ENCODE measurements at regions not wholly inside any gene's neighbourhood (a gene's known extent, or its start where the extent isn't known, plus 50 kb on each side); places are given as distances from the start of the nearest gene placed in this dataset.

GRCh38 chr2:573025-573424 lies 104.2 kb downstream of the TMEM18 start:
- Histone ChIP-seq H3K27me3 (replicated peaks in 1 of 4; ENCODE audit: control insufficient read depth in 3 of 4, extremely low read depth in 1 of 4, insufficient read depth in 3 of 4, low read length in 3 of 4) (0 out of 7 replicates have a peak, but pooled peaks cover 0 to under 1% (median under 1%) of the 10 kb centered on the region in 4 experiments), H2AK5ac (ENCODE audit: low read depth, low read length) (no peak overlapping the region), H3K4me3 (ENCODE audit: extremely low read depth in 1 of 4, insufficient read depth in 2 of 4, low read depth in 3 of 4, low read length in 4 of 4) (no peak overlapping the region), H3K9ac (replicated peaks in 1 of 4; ENCODE audit: extremely low read depth in 1 of 4, low read depth in 3 of 4, low read length in 3 of 4) (no peak overlapping the region; a peak in 1 of 7 replicates), H3K79me2 (ENCODE audit: control insufficient read depth in 1 of 2, insufficient read depth in 2 of 2, low read length in 2 of 2) (no peaks in the 10 kb centered on the region), H2BK20ac (ENCODE audit: low read length) (no peak overlapping the region), H4K8ac (ENCODE audit: extremely low read depth, insufficient read depth, low read length) (no peak overlapping the region), H2BK15ac (ENCODE audit: low read length) (no peak overlapping the region), H2BK120ac (replicated peaks; ENCODE audit: low read depth, low read length) (no peak overlapping the region), H2BK5ac (ENCODE audit: low read depth, low read length) (no peak overlapping the region), H3K23ac (ENCODE audit: insufficient read length) (no peak overlapping the region), H3K27ac (ENCODE audit: low read depth, low read length) (no peak overlapping the region), H2BK12ac (ENCODE audit: low read depth, low read length) (no peak overlapping the region), H3K79me1 (ENCODE audit: low read depth, low read length) (no peaks in the 10 kb centered on the region), H3K4ac (replicated peaks; ENCODE audit: insufficient read length, low read depth, low read length) (no peak overlapping the region), H3K56ac (replicated peaks; ENCODE audit: insufficient read length, low read depth, low read length) (no peak overlapping the region), H3K14ac (ENCODE audit: insufficient read length) (no peak overlapping the region), H4K91ac (replicated peaks; ENCODE audit: insufficient read length, low read length) (no peak overlapping the region), H3K23me2 (ENCODE audit: low read depth, low read length) (no peaks in the 10 kb centered on the region), H3K36me3 (ENCODE audit: control insufficient read depth in 2 of 4, insufficient read depth in 4 of 4, low read length in 3 of 4) (no peaks in the 10 kb centered on the region), H4K5ac (ENCODE audit: insufficient read length, low read depth, low read length) (no peak overlapping the region), H2AFZ (ENCODE audit: low read length) (no peak overlapping the region), H4K20me1 (replicated peaks in 1 of 2; ENCODE audit: control insufficient read depth in 1 of 2, insufficient read depth in 2 of 2, low read length in 2 of 2) (no peaks in the 10 kb centered on the region), H3K9me3 (ENCODE audit: insufficient read depth in 2 of 2, low read depth in 1 of 2, low read length in 1 of 2) (peaks cover 0 to 8% of the 10 kb centered on the region in 2 experiments; a peak in 1 of 4 replicates), H3K4me2 (ENCODE audit: insufficient read depth in 1 of 2, low read depth in 2 of 2, low read length in 2 of 2) (no peak overlapping the region), H3K18ac (ENCODE audit: extremely low read depth, low read length) (no peak overlapping the region), H3K4me1 (replicated peaks in 1 of 4; ENCODE audit: control insufficient read depth in 3 of 4, insufficient read depth in 4 of 4, low read length in 3 of 4) (no peaks in the 10 kb centered on the region)
- TF ChIP-seq BRCA1 (IDR thresholded peaks at IDR 0.05; ENCODE audit: low read depth, low read length) (no peak), TEAD4 (IDR thresholded peaks at IDR 0.05; ENCODE audit: low read depth, low read length) (no peak), CHD2 (IDR thresholded peaks at IDR 0.05; ENCODE audit: low read length) (no peak), POLR2A (IDR thresholded peaks at IDR 0.05; ENCODE audit: control extremely low read depth in 1 of 2, low read depth in 2 of 2, low read length in 2 of 2) (no peak), FOSL1 (IDR thresholded peaks at IDR 0.05; ENCODE audit: insufficient read depth, low read depth, low read length) (no peak), TAF7 (optimal IDR thresholded peaks at IDR 0.05; ENCODE audit: borderline replicate concordance, low read depth, low read length) (no peak), RNF2 (IDR thresholded peaks at IDR 0.05; ENCODE audit: borderline replicate concordance, low read depth, low read length, missing control alignments, poor library complexity, severe bottlenecking) (no peak), MAFK (IDR thresholded peaks at IDR 0.05; ENCODE audit: low read depth, low read length) (no peak), SRF (IDR thresholded peaks at IDR 0.05; ENCODE audit: low read depth, low read length) (no peak), JUN (IDR thresholded peaks at IDR 0.05; ENCODE audit: low read depth, low read length) (no peak), RBBP5 (IDR thresholded peaks at IDR 0.05; ENCODE audit: borderline replicate concordance, low read depth, low read length) (no peak), KDM5A (IDR thresholded peaks at IDR 0.05; ENCODE audit: low read length) (no peak), CBX5 (IDR thresholded peaks at IDR 0.05; ENCODE audit: low read depth, low read length) (no peak), SIRT6 (IDR thresholded peaks at IDR 0.05; ENCODE audit: low read length) (no peak)
- FAIRE-seq (no peak), DNase-seq (ENCODE audit: low read depth in 1 of 2, low spot score in 2 of 2) (no peak)
- 94% methylated on average over 9 of the region's 9 CpGs; no CpG with 5 or more reads in 1 of the 2 experiments for WGBS, 2 experiments (ENCODE audit: extremely low coverage in 1 of 2, insufficient coverage in 1 of 2, insufficient read length in 1 of 2, insufficient replicate concordance in 2 of 2, low coverage in 1 of 2, low lambda C conversion rate in 2 of 2, missing lambda C conversion rate in 1 of 2)
- ChIA-PET POLR2A (ENCODE audit: partially characterized antibody) (no interaction called here), CTCF (ENCODE audit: partially characterized antibody) (interaction anchor here (1.6 kb wide), 1 partner anchor 13 kb away, joined by 4 read pairs; no protein-coding TSS in a partner anchor)
